HEK293 (cell line): ENCODE measurements at regions not wholly inside any gene's neighbourhood (a gene's known extent, or its start where the extent isn't known, plus 50 kb on each side); places are given as distances from the start of the nearest gene placed in this dataset.

Experiments
- RBAK ChIP-seq: fragments of 450-650 bp; formaldehyde crosslinking; IDR thresholded peaks from 2 replicates; pipeline ENCODE4 v1.5.1; 2016; ENCODE audit warnings: missing biosample characterization, missing genetic modification characterization
- ZNF302 ChIP-seq: fragments of 450-650 bp; formaldehyde crosslinking; IDR thresholded peaks from 2 replicates; pipeline ENCODE4 v1.5.1; 2016; ENCODE audit warnings: missing biosample characterization, missing genetic modification characterization, low read depth
- ZNF398 ChIP-seq: fragments of 450-650 bp; formaldehyde crosslinking; IDR thresholded peaks from 2 replicates; pipeline ENCODE4 v1.5.1; 2017; ENCODE audit warnings: missing biosample characterization, missing genetic modification characterization
- TF ChIP-seq, protein P1 (sequence below): fragments of 450-650 bp; formaldehyde crosslinking; IDR thresholded peaks from 2 replicates; pipeline ENCODE4 v1.5.1; 2016; ENCODE audit warnings: missing biosample characterization, missing genetic modification characterization
- TF ChIP-seq, protein P2 (sequence below): fragments of 450-650 bp; formaldehyde crosslinking; IDR thresholded peaks from 2 replicates; pipeline ENCODE4 v1.5.1; 2016; ENCODE audit warnings: missing biosample characterization, missing genetic modification characterization
- TF ChIP-seq, protein P3 (sequence below): fragments of 450-650 bp; formaldehyde crosslinking; IDR thresholded peaks from 2 replicates; pipeline ENCODE4 v1.5.1; 2016; ENCODE audit warnings: missing biosample characterization, missing genetic modification characterization, borderline replicate concordance

DNA sequence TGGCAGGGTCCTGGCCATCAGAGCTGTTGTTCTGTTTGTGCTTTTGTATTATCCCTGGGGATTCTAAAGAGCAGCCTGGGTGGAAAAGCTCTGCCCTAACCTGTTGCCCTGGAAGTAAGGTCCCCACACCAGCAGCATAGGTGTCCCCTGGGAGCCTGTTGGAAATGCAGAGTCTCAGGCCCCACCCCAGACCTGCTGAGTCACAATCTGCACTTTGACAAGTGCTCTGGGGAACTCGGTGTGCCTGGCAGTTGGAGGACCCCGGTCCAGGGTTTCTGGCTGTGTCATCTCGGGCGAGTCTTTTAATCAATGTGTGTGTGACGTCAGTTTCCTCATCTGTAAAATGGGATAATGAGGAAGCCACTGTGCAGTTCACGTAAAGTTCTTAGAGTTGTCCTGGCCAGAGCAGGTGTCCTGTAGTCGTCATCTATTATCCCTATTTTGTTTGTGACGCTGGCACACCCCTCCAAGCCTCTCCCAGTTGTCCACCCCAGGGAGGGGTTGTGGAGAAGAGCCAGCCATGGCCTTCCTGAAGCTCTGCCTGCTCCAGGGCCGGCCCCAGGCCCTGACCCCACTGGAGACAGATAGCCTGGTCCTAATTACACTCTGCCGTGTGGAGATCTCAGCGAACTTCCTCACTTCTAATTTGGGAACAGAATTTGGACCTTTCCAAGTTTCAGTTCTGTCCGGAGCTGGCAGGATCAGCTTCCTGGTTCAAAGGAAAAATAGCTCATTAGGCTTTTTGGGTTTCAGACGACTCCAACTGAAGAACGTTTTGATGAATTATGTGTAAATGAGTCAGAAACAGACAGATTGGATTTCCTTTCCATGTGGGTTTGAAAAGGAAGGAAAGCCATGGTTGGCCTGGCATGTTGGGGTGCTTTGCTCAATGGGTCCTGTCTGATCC, 295.7 kb upstream of the FOXF1 start:
- TF ChIP-seq RBAK (no peak), ZNF302 (tag by site-specific recombination) (no peak), ZNF398 (no peak)
- TF ChIP-seq, protein P1, sequence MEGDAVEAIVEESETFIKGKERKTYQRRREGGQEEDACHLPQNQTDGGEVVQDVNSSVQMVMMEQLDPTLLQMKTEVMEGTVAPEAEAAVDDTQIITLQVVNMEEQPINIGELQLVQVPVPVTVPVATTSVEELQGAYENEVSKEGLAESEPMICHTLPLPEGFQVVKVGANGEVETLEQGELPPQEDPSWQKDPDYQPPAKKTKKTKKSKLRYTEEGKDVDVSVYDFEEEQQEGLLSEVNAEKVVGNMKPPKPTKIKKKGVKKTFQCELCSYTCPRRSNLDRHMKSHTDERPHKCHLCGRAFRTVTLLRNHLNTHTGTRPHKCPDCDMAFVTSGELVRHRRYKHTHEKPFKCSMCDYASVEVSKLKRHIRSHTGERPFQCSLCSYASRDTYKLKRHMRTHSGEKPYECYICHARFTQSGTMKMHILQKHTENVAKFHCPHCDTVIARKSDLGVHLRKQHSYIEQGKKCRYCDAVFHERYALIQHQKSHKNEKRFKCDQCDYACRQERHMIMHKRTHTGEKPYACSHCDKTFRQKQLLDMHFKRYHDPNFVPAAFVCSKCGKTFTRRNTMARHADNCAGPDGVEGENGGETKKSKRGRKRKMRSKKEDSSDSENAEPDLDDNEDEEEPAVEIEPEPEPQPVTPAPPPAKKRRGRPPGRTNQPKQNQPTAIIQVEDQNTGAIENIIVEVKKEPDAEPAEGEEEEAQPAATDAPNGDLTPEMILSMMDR (tag by site-specific recombination) = no peak
- TF ChIP-seq, protein P2, sequence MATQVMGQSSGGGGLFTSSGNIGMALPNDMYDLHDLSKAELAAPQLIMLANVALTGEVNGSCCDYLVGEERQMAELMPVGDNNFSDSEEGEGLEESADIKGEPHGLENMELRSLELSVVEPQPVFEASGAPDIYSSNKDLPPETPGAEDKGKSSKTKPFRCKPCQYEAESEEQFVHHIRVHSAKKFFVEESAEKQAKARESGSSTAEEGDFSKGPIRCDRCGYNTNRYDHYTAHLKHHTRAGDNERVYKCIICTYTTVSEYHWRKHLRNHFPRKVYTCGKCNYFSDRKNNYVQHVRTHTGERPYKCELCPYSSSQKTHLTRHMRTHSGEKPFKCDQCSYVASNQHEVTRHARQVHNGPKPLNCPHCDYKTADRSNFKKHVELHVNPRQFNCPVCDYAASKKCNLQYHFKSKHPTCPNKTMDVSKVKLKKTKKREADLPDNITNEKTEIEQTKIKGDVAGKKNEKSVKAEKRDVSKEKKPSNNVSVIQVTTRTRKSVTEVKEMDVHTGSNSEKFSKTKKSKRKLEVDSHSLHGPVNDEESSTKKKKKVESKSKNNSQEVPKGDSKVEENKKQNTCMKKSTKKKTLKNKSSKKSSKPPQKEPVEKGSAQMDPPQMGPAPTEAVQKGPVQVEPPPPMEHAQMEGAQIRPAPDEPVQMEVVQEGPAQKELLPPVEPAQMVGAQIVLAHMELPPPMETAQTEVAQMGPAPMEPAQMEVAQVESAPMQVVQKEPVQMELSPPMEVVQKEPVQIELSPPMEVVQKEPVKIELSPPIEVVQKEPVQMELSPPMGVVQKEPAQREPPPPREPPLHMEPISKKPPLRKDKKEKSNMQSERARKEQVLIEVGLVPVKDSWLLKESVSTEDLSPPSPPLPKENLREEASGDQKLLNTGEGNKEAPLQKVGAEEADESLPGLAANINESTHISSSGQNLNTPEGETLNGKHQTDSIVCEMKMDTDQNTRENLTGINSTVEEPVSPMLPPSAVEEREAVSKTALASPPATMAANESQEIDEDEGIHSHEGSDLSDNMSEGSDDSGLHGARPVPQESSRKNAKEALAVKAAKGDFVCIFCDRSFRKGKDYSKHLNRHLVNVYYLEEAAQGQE (tag by site-specific recombination) = no peak
- TF ChIP-seq, protein P3, sequence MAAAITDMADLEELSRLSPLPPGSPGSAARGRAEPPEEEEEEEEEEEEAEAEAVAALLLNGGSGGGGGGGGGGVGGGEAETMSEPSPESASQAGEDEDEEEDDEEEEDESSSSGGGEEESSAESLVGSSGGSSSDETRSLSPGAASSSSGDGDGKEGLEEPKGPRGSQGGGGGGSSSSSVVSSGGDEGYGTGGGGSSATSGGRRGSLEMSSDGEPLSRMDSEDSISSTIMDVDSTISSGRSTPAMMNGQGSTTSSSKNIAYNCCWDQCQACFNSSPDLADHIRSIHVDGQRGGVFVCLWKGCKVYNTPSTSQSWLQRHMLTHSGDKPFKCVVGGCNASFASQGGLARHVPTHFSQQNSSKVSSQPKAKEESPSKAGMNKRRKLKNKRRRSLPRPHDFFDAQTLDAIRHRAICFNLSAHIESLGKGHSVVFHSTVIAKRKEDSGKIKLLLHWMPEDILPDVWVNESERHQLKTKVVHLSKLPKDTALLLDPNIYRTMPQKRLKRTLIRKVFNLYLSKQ (tag by site-specific recombination) = no peak
